ENCODE measurements at regions not wholly inside any gene's neighbourhood (a gene's known extent, or its start where the extent isn't known, plus 50 kb on each side); places are given as distances from the start of the nearest gene placed in this dataset.

DNA sequence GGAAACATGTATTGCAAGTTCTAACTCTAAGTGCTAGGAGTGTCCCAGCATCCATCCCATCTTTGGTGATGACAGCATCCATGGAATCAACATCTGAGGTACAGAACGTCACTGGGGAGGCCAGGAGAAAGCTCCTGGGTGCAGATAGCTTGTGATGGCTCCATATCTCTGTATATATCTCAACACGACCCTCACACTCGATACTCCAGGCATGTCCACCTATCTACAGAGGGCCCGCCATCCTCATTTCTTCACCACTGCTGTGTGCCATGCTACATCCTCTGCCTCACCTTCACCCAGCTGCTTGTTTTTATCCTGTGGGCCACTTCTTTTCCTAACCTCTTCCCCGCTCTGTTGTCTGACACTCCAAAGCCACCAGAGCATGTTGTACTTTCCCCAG, 100.4 kb upstream of the SERP2 start:
- TF ChIP-seq, protein P1, sequence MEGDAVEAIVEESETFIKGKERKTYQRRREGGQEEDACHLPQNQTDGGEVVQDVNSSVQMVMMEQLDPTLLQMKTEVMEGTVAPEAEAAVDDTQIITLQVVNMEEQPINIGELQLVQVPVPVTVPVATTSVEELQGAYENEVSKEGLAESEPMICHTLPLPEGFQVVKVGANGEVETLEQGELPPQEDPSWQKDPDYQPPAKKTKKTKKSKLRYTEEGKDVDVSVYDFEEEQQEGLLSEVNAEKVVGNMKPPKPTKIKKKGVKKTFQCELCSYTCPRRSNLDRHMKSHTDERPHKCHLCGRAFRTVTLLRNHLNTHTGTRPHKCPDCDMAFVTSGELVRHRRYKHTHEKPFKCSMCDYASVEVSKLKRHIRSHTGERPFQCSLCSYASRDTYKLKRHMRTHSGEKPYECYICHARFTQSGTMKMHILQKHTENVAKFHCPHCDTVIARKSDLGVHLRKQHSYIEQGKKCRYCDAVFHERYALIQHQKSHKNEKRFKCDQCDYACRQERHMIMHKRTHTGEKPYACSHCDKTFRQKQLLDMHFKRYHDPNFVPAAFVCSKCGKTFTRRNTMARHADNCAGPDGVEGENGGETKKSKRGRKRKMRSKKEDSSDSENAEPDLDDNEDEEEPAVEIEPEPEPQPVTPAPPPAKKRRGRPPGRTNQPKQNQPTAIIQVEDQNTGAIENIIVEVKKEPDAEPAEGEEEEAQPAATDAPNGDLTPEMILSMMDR (conservative IDR thresholded peaks at IDR 0.05; ENCODE audit: low read depth in 2 of 2) = no peak
- no peak for TF ChIP-seq ZNF114 (CRISPR knock-in tag; IDR thresholded peaks at IDR 0.05)
- TF ChIP-seq STAT1 (IDR thresholded peaks at IDR 0.05; ENCODE audit: unreplicated experiment) = no peak
- TF ChIP-seq POLR2AphosphoS5 (IDR thresholded peaks at IDR 0.05; ENCODE audit: low read depth) = no peak
- TF ChIP-seq, protein P2, sequence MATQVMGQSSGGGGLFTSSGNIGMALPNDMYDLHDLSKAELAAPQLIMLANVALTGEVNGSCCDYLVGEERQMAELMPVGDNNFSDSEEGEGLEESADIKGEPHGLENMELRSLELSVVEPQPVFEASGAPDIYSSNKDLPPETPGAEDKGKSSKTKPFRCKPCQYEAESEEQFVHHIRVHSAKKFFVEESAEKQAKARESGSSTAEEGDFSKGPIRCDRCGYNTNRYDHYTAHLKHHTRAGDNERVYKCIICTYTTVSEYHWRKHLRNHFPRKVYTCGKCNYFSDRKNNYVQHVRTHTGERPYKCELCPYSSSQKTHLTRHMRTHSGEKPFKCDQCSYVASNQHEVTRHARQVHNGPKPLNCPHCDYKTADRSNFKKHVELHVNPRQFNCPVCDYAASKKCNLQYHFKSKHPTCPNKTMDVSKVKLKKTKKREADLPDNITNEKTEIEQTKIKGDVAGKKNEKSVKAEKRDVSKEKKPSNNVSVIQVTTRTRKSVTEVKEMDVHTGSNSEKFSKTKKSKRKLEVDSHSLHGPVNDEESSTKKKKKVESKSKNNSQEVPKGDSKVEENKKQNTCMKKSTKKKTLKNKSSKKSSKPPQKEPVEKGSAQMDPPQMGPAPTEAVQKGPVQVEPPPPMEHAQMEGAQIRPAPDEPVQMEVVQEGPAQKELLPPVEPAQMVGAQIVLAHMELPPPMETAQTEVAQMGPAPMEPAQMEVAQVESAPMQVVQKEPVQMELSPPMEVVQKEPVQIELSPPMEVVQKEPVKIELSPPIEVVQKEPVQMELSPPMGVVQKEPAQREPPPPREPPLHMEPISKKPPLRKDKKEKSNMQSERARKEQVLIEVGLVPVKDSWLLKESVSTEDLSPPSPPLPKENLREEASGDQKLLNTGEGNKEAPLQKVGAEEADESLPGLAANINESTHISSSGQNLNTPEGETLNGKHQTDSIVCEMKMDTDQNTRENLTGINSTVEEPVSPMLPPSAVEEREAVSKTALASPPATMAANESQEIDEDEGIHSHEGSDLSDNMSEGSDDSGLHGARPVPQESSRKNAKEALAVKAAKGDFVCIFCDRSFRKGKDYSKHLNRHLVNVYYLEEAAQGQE (IDR thresholded peaks at IDR 0.05; ENCODE audit: unreplicated experiment) = no peak
- TF ChIP-seq, protein P3, sequence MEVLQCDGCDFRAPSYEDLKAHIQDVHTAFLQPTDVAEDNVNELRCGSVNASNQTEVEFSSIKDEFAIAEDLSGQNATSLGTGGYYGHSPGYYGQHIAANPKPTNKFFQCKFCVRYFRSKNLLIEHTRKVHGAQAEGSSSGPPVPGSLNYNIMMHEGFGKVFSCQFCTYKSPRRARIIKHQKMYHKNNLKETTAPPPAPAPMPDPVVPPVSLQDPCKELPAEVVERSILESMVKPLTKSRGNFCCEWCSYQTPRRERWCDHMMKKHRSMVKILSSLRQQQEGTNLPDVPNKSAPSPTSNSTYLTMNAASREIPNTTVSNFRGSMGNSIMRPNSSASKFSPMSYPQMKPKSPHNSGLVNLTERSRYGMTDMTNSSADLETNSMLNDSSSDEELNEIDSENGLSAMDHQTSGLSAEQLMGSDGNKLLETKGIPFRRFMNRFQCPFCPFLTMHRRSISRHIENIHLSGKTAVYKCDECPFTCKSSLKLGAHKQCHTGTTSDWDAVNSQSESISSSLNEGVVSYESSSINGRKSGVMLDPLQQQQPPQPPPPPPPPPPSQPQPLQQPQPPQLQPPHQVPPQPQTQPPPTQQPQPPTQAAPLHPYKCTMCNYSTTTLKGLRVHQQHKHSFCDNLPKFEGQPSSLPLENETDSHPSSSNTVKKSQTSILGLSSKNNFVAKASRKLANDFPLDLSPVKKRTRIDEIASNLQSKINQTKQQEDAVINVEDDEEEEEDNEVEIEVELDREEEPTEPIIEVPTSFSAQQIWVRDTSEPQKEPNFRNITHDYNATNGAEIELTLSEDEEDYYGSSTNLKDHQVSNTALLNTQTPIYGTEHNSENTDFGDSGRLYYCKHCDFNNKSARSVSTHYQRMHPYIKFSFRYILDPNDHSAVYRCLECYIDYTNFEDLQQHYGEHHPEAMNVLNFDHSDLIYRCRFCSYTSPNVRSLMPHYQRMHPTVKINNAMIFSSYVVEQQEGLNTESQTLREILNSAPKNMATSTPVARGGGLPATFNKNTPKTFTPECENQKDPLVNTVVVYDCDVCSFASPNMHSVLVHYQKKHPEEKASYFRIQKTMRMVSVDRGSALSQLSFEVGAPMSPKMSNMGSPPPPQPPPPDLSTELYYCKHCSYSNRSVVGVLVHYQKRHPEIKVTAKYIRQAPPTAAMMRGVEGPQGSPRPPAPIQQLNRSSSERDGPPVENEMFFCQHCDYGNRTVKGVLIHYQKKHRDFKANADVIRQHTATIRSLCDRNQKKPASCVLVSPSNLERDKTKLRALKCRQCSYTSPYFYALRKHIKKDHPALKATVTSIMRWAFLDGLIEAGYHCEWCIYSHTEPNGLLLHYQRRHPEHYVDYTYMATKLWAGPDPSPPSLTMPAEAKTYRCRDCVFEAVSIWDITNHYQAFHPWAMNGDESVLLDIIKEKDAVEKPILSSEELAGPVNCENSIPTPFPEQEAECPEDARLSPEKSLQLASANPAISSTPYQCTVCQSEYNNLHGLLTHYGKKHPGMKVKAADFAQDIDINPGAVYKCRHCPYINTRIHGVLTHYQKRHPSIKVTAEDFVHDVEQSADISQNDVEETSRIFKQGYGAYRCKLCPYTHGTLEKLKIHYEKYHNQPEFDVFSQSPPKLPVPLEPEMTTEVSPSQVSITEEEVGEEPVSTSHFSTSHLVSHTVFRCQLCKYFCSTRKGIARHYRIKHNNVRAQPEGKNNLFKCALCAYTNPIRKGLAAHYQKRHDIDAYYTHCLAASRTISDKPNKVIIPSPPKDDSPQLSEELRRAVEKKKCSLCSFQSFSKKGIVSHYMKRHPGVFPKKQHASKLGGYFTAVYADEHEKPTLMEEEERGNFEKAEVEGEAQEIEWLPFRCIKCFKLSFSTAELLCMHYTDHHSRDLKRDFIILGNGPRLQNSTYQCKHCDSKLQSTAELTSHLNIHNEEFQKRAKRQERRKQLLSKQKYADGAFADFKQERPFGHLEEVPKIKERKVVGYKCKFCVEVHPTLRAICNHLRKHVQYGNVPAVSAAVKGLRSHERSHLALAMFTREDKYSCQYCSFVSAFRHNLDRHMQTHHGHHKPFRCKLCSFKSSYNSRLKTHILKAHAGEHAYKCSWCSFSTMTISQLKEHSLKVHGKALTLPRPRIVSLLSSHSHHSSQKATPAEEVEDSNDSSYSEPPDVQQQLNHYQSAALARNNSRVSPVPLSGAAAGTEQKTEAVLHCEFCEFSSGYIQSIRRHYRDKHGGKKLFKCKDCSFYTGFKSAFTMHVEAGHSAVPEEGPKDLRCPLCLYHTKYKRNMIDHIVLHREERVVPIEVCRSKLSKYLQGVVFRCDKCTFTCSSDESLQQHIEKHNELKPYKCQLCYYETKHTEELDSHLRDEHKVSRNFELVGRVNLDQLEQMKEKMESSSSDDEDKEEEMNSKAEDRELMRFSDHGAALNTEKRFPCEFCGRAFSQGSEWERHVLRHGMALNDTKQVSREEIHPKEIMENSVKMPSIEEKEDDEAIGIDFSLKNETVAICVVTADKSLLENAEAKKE (CRISPR knock-in tag; IDR thresholded peaks at IDR 0.05) = no peak
- no peak for TF ChIP-seq ZNF331 (CRISPR knock-in tag; IDR thresholded peaks at IDR 0.05; ENCODE audit: low read depth)
- no peak for TF ChIP-seq JUNB (IDR thresholded peaks at IDR 0.05; ENCODE audit: unreplicated experiment)
- TF ChIP-seq CREB1 (CRISPR knock-in tag; IDR thresholded peaks at IDR 0.05; ENCODE audit: low read depth) = no peak
- no peak for TF ChIP-seq EZH2 (IDR thresholded peaks at IDR 0.05; ENCODE audit: low read depth, unreplicated experiment)
- TF ChIP-seq, protein P4, sequence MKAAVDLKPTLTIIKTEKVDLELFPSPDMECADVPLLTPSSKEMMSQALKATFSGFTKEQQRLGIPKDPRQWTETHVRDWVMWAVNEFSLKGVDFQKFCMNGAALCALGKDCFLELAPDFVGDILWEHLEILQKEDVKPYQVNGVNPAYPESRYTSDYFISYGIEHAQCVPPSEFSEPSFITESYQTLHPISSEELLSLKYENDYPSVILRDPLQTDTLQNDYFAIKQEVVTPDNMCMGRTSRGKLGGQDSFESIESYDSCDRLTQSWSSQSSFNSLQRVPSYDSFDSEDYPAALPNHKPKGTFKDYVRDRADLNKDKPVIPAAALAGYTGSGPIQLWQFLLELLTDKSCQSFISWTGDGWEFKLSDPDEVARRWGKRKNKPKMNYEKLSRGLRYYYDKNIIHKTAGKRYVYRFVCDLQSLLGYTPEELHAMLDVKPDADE (IDR thresholded peaks at IDR 0.05) = no peak
- no peak for TF ChIP-seq NANOG (IDR thresholded peaks at IDR 0.05; ENCODE audit: borderline replicate concordance)
- TF ChIP-seq EZH2phosphoT487 (IDR thresholded peaks at IDR 0.05; ENCODE audit: unreplicated experiment) = no peak
- no peak overlapping the region for H3K4me2 ChIP-seq
- H3K4me1 ChIP-seq (ENCODE audit: insufficient read depth) = no peaks in the 10 kb centered on the region; the same call in 1 of the 2 replicates
- no peak overlapping the region for H3K27ac ChIP-seq (ENCODE audit: low read depth)
- H3F3A ChIP-seq (replicated peaks; ENCODE audit: low read depth) = no peaks in the 10 kb centered on the region
- no peak overlapping the region for H2AFZ ChIP-seq
- H4K20me1 ChIP-seq (replicated peaks; ENCODE audit: insufficient read depth) = no peaks in the 10 kb centered on the region
- H3K79me2 ChIP-seq (replicated peaks; ENCODE audit: insufficient read depth) = no peaks in the 10 kb centered on the region
- H3K9me3 Mint-ChIP-seq = no peaks in the 10 kb centered on the region
- H3K36me3 ChIP-seq (ENCODE audit: insufficient read depth) = no peaks in the 10 kb centered on the region
- H3K4me3 Mint-ChIP-seq = no peak overlapping the region
- H3K27me3 Mint-ChIP-seq (ENCODE audit: insufficient read depth, low read depth, poor library complexity) = peaks cover 4% of the 10 kb centered on the region
- H3K27me3 ChIP-seq (ENCODE audit: insufficient read depth) = no peaks in the 10 kb centered on the region
- H3K4me3 ChIP-seq = no peak overlapping the region
- ATAC-seq (no peak), DNase-seq (ENCODE audit: low spot score) (no peak)
- no peaks in the 10 kb centered on the region for H3K36me3 Mint-ChIP-seq (ENCODE audit: low read depth)
- no peak overlapping the region for H3K27ac Mint-ChIP-seq
- H3K9me2 ChIP-seq (ENCODE audit: insufficient read depth) = peaks cover 17% of the 10 kb centered on the region; the same call in 1 of the 2 replicates
- peaks cover 11% of the 10 kb centered on the region; the same call in 2 of the 3 replicates for H3K4me1 Mint-ChIP-seq
